ENCODE measurements at regions not wholly inside any gene's neighbourhood (a gene's known extent, or its start where the extent isn't known, plus 50 kb on each side); places are given as distances from the start of the nearest gene placed in this dataset.

- no peaks in the 10 kb centered on the region for H3K9me3 Mint-ChIP-seq (ENCODE audit: low read depth, unreplicated experiment)
- intact Hi-C loops (cut with micrococcal nuclease; ENCODE audit: unreplicated experiment) = no loop called here
- H3K36me3 Mint-ChIP-seq (ENCODE audit: insufficient read depth, unreplicated experiment) = no peaks in the 10 kb centered on the region
- H3K4me3 Mint-ChIP-seq (ENCODE audit: low read depth, unreplicated experiment) = no peak overlapping the region
- BruUV-seq (replicated peaks) = no TSS peak
- DNase-seq = no peak
- peaks cover 81% of the 10 kb centered on the region for H3K27me3 Mint-ChIP-seq (ENCODE audit: unreplicated experiment)
- no peaks in the 10 kb centered on the region for H3K4me1 Mint-ChIP-seq (ENCODE audit: low read depth, unreplicated experiment)
- no peak for TF ChIP-seq CTCF (IDR thresholded peaks at IDR 0.05; ENCODE audit: unreplicated experiment)
- CTCF ChIA-PET = no interaction called here
- no peak overlapping the region for H3K27ac Mint-ChIP-seq (ENCODE audit: unreplicated experiment)
Measured at GRCh38 chr2:239512054-239512453, 111.2 kb upstream of the HDAC4 start.

DNA sequence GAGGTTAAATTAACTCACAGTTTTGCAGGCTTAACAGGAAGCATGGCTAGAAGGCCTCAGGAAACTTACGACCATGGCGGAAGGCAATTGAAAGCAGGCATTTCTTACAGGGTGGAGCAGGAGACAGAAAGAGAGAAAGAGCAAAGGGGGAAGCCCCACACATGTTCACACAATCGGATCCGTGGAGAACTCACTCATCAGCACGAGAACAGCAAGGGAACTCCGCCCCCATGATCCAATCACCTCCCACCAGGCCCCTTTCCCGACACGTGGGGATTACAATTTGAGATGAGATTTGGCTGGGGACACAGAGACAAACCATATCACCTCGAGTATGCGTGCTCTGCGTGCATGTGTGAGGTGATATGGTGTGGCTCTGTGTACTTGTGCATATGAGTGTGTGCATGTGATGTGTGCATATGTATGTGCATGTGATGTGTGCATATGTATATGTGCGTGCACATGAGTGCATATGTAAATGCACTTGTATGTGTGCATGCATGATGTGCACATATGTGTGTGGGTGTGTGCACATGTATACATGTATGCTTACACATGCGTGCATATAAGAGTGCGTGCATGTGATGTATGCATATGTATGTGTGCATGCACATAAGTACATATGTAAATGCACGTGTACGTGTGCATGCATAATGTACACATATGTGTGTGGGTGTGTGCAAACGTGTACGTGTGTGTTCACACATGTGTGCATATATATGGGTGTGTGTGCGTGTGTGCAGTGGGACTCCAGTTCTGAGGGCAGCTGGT, 108.7 kb upstream of the HDAC4 start:
- no peak for TF ChIP-seq CTCF (IDR thresholded peaks at IDR 0.05; ENCODE audit: unreplicated experiment)
- intact Hi-C loops (cut with micrococcal nuclease; ENCODE audit: unreplicated experiment) = no loop called here
- peaks cover 5% of the 10 kb centered on the region for H3K36me3 Mint-ChIP-seq (ENCODE audit: insufficient read depth, unreplicated experiment)
- no peak for DNase-seq
- H3K9me3 Mint-ChIP-seq (ENCODE audit: low read depth, unreplicated experiment) = no peaks in the 10 kb centered on the region
- no peaks in the 10 kb centered on the region for H3K4me1 Mint-ChIP-seq (ENCODE audit: low read depth, unreplicated experiment)
- CTCF ChIA-PET = no interaction called here
- BruUV-seq (replicated peaks) = no TSS peak
- no peak overlapping the region for H3K27ac Mint-ChIP-seq (ENCODE audit: unreplicated experiment)
- peaks cover 81% of the 10 kb centered on the region for H3K27me3 Mint-ChIP-seq (ENCODE audit: unreplicated experiment)
- H3K4me3 Mint-ChIP-seq (ENCODE audit: low read depth, unreplicated experiment) = no peak overlapping the region

- no TSS peak for BruUV-seq (replicated peaks)
- Mint-ChIP-seq H3K27me3 (ENCODE audit: unreplicated experiment) (peaks cover 75% of the 10 kb centered on the region), H3K4me1 (ENCODE audit: low read depth, unreplicated experiment) (no peaks in the 10 kb centered on the region), H3K4me3 (ENCODE audit: low read depth, unreplicated experiment) (no peak overlapping the region), H3K9me3 (ENCODE audit: low read depth, unreplicated experiment) (no peaks in the 10 kb centered on the region), H3K27ac (ENCODE audit: unreplicated experiment) (no peak overlapping the region), H3K36me3 (ENCODE audit: insufficient read depth, unreplicated experiment) (peaks cover 5% of the 10 kb centered on the region)
- intact Hi-C loops (cut with micrococcal nuclease; ENCODE audit: unreplicated experiment) = no loop called here
- CTCF ChIA-PET = interaction anchor here (0.6 kb wide), 1 partner anchor 982 kb away, joined by 4 read pairs; no protein-coding TSS in a partner anchor
- DNase-seq = no peak
- TF ChIP-seq CTCF (IDR thresholded peaks at IDR 0.05; ENCODE audit: unreplicated experiment) = no peak
Measured at GRCh38 chr2:239508261-239508660, 107.4 kb upstream of the HDAC4 start.

DNA sequence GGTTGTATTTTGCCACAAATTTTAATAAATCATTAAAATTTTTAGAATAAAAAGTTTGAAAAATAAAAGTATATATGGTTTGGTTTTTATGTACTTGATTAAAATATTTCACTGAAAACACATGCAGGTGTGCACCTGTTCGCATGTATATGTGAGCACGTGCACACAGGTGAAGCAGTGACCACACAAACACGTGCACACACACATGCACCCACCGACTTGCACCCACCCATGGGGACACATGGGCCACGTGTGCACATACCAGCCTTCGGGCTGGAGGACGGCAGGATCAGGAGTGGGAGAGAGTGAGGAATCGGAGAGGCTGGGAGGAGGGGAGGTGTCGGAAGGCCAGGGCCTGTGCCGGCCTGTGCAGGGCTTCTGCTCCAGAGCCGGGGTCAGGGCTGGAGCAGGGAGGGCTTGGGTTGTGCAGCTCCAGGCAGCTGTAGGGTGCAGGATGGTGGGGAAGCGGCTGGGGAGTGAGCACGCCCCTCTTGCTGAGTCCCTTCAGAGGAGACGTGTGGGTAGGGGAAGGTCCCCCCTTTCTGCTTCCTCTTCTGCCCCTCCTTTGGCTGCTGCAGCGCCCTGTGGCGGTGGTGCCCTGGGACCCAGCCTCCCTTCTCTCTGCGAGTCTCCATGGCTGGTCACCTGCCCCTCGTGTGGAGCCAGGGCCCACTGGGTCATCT, 106.9 kb upstream of the HDAC4 start:
- intact Hi-C loops (cut with micrococcal nuclease; ENCODE audit: unreplicated experiment) = no loop called here
- CTCF ChIA-PET = no interaction called here
- H3K4me1 Mint-ChIP-seq (ENCODE audit: low read depth, unreplicated experiment) = no peaks in the 10 kb centered on the region
- no TSS peak for BruUV-seq (replicated peaks)
- H3K4me3 Mint-ChIP-seq (ENCODE audit: low read depth, unreplicated experiment) = no peak overlapping the region
- H3K27me3 Mint-ChIP-seq (ENCODE audit: unreplicated experiment) = peaks cover 75% of the 10 kb centered on the region
- no peaks in the 10 kb centered on the region for H3K9me3 Mint-ChIP-seq (ENCODE audit: low read depth, unreplicated experiment)
- peaks cover 5% of the 10 kb centered on the region for H3K36me3 Mint-ChIP-seq (ENCODE audit: insufficient read depth, unreplicated experiment)
- TF ChIP-seq CTCF (IDR thresholded peaks at IDR 0.05; ENCODE audit: unreplicated experiment) = no peak
- no peak for DNase-seq
- H3K27ac Mint-ChIP-seq (ENCODE audit: unreplicated experiment) = no peak overlapping the region
